NCI-H446 (cell line): ENCODE measurements at regions not wholly inside any gene's neighbourhood (a gene's known extent, or its start where the extent isn't known, plus 50 kb on each side); places are given as distances from the start of the nearest gene placed in this dataset.
"Not testable (repeated sequence)": the region's sequence is repeated elsewhere in the genome, so short reads cannot be mapped to it uniquely, and the experiment has no call there.

ENCODE experiments used
- DNase-seq, 2 experiments: peaks; one replicate each; lab custom pipeline; 2025; lab: John Stamatoyannopoulos, UW

DNA sequence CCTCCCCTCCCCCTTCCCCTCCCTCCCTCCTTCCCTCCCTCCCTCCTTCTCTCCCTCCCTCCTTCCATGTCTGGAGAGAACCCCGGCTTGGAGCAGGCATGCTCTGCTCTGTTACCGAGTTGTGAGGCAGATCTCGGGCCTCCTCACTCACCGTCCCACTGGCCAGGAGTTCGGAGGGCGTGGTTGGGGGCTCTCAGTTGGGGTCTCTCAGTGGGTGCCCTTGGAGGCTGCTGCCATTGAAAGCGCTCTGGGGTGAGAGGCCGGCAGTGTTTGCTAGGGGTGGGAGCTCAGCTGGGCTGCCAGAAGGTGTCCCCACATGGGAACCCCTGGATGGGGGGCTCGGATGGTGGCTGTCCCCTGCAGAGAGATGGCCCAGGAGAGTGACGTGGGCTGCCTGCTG lies 101.1 kb upstream of the LRPAP1 start:
- not testable (repeated sequence) for DNase-seq

DNA sequence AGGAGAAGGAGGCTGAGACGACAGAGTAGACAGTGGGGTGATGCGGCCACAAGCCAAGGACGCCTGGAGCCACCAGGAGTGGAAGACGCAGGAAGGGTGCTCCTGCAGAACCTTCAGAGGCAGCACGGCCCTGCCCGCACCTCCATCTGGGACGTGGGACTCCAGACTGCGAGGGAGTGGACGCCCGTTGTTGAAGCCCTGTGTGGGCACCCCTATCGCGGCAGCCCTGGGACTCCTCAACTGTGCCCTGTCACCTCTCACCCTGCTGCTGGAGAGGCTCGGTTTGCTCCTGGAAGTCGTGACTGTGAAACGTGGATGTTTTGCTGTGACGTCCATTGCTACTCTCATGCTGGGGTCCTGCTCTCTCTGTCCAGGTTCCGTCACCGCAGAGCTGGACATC lies 100.6 kb upstream of the LRPAP1 start:
- DNase-seq: not testable (repeated sequence)

DNA sequence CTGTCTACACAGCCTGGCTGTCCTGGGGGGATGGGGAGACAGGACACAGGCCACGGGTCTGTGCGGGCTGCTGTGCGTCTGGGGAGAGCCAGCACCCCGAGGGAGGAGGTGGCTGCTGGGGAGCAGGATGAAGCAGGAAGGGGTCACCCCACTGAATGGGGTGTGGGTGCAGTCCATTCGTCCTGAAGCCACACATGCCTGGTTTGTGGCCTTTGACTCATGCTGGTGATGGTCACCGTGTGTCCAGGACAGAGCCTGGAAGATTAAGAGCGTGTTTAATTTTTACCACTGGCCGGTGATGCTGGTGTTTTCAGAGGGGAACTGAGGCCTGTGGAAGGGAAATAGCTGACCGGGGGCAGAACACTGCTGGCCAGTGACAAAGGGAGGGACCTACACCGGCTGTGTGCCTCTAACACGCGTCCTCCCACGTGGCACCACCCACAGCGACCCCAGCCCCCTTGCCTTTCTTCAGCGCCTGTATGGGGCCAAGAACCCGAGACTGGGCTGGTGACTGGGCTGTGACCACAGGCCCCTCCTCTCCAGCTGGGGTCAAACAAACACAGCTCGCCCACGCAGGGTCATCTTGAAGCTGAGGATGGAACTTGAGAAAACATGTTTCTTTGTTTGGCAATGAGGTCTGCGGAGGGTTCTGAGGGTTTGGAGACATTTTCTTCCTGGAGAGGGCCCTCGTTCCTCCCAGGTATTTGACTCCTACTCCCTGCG lies 99.5 kb upstream of the LRPAP1 start:
- DNase-seq: not testable (repeated sequence)

DNA sequence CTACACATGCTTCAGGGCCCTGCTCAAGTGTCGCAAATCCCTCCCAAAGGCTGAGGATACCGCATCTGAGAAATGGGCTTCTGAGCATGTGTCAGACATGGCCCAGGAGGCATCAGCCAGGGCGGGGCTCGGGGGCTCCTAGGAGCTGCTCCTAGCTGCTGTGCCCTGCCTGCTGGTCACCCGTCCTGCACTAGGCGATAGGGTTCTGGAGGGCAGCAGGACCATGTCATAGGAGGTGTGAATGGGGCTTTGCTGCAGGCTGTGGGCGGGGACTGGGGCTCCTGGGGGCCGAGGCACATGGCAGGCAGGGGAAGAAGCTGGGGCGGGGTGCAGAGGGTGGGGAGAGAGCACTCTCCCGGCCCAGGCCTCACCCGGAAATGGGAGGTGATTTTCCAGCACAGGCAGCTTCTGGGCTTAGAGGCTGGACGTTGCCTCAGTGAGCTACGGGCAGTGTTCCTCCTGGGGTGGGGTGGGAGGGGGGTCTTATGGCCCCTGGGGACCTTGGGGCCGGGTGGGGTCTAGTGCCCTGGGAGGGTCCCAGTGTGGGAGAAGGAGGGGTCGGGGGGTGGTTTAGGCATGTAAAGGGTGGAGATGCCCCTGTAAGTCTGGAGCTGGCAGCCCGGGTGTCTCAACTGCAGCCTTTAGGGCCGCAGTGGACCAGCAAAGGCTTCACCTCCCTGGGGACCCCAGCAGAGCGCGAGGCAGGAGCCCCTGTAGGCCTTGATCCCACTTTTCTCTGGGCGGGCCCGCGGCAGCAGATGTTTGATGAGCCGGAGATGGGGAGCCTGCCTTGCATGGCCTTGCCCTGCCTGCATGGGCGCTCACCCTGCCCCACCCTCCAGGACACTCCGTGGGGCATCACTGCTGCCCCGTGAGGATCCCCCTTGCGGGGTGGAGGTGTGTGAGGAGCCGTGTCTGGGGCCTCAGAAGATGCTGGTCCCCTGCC lies 98.6 kb upstream of the LRPAP1 start:
- DNase-seq: no peak

DNA sequence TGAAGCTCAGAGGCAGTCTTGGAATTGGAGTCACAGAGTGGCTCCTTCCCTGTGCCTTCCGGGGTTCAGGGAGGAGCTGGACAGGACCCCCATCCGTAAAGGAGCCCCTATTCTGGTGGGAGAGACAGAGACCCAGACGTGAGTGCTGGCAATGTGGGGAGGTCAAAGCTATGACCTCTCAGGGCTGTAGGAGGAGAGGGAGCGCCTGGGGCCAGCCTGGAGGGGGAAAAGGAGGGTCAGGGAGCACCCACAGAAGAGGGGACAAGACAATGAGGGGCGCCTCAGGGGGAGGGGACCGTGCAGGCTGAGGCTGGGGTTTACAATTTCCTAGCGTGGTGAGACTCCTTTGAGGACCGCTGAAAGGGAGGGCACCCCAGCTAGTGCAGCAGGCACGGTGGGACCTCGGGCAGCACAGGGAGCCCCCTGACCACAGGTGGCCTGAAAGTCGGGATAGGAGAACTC lies 97.9 kb upstream of the LRPAP1 start:
- no peak for DNase-seq

DNA sequence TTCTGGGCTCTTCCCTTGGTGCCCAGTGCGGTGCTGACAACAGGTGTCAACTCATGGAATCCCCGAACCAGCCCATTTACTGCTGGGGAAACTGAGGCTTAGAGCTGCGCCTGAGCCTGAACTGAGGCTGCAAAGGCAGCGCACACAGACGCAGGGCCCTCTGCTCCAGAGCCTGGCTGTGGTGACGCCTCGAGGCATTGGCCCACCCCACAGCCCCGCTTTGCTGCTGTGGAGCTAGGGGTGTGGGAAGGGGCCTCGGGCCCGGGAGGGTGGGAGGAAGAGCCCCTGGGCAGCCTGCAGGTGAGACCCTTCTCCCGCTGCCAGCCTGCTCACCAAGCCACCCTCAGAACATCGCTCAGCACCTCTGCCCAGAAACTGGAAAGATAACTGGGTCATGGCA lies 97.4 kb upstream of the LRPAP1 start:
- no peak for DNase-seq

DNA sequence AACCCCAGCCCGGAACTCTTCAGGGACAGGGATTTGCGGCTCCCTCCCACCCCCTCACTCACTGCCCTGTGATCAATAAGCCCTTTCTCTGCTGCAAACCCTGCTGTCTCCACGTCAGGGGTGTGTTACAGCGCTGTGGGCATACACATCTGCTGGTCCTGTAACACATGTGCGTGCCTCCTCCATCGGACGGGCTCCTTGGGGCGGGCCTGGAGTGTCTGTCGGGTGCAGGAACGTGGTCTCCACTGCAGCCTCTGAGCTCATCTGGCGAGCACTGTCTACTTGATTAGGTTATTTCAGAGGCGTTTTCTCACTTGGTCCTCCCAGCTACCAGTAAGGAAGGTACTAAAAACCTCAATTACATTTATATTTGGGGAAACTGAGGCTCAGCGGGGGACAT lies 97.0 kb upstream of the LRPAP1 start:
- not testable (repeated sequence) for DNase-seq

DNA sequence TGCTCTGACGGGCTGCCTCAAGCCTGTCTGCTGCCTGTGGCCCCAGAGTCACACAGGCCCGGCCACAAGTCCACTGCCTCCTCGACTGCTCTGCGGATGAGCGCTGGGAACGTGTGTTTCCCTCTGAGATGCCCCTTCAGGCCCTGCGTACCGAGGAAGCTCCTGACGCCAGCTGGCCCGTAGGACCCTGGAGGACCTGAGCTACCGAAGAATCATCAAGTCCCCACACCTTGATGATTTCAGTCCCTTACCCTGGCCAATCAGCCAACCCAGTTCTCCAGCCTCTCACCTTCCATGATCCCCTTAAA lies 96.6 kb upstream of the LRPAP1 start:
- no peak for DNase-seq

DNA sequence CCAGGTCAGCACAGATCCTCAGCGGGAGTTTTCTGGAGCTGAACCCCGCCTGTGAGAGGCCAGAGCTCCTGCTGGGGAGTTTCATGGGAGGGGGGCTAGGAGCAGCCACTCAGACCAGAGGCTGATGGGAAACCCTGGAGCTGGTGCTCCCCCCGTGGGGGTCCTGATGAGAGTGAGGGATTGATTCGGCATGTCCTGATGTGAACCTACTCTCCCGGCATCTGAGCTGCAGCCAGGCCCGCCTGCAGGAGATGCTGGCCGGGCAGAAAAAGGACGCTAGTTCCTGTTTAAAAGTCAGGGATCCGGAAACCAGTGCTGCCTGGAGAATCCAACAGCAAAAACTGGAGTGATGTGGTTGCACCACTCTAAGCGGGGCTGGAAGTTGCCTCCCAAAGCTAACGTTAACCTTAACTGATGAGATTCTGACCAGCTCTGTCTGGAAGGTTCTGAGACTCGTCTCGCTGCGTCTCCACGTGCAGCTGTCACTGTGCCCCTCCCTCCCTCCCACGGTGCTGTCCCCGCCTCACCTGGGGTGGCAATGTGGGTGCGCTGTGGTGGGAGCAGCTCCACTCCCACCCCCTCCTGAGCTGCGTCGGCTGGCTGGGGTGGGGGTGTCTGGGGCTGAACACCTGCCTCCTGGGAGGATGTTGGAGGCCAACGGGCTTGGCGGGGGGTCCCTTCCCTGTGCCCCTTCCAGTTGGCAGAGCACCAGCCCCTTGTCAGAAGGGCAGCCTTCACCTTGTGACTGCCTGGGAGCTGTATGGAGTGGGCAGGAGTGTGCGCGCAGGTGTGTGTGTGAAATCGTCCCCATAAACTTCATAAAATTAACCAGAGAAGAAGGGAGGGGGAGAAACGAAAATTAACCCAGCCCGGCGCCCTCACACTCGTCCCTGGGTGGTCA lies 96.0 kb upstream of the LRPAP1 start:
- not testable (repeated sequence) for DNase-seq

DNA sequence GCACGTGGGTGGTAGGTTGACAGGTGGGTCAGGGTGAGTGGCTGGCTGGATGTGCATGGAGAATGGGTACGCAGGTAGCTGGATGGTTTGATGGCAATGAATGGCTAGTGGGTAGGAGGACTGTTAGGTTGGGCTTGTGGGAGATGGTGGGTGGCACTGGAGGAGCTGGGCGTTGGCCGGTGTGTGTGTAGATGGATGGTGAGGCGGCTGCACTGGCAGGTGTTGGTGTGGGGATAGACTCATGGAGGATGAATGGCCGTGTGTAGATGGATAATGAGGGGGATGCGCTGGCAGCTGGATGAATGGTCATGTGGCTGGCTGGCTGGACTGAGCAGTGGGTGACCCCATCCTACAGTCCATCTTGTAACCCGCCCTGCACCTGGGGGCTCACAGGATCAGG lies 95.2 kb upstream of the LRPAP1 start:
- DNase-seq: not testable (repeated sequence)

DNA sequence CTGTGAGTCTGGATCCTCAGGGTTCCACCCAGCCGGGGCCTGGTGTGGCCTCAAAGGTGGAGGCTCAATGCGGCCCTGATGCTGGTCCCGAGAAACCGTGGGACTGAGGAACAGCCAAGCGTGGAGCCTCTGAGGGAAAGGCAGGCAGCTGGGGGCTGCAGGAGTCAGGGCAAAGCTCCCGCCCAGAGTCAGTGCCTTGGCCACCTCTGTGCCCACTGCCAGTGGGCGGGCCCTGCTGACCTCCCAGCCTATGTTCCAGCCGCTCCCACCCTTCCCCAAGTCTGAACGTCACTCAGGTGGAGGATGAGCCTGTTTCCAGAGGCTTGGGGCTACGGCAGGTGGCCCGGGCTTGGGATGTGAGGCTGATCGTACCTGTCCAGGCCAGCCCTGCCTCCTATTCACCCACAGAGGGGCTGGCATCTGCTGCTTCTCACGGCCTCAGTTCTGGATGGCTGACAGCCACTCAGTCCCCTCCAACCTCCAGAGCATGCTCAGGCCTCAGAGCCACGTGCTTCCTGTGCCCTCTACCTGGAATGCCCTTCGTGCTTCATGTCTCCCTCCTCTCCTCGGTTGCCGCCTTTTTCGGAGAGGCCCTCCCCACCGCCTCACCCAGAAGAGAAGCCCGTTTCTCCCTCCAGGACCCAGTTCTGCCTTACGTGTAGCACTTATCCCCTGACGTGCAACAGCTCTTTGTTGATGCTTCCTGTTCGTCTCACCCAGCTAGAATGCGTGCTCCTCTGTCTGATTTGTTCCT lies 94.1 kb upstream of the LRPAP1 start:
- DNase-seq: not testable (repeated sequence)

DNA sequence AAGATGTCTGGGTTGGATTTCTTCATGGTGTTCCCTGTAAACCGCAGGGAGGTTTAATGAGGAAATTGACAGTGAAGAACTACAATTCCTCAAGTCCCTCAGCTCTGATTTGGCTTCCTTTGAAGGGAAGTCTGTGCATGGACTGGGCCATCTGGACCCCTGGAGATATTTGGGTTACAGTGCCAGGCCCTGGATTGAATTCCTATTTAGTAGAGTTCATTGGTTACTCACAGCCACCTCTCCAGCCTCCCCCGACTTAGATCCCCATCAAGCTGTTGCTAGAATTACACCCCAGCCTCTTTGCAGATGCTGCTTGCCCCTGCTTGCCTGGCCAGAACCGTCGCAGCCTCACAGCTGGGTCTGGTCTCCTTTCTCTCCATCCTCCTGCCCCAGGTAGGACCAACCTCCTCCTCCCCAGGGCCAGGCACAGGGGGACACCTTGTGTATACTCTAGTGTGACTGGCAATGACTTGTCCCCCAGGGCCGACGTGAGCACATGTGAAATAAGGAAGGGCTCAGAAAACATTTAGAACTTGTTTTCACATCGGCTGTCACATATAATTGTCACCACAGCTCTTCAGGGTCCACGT lies 93.2 kb upstream of the LRPAP1 start:
- not testable (repeated sequence) for DNase-seq

DNA sequence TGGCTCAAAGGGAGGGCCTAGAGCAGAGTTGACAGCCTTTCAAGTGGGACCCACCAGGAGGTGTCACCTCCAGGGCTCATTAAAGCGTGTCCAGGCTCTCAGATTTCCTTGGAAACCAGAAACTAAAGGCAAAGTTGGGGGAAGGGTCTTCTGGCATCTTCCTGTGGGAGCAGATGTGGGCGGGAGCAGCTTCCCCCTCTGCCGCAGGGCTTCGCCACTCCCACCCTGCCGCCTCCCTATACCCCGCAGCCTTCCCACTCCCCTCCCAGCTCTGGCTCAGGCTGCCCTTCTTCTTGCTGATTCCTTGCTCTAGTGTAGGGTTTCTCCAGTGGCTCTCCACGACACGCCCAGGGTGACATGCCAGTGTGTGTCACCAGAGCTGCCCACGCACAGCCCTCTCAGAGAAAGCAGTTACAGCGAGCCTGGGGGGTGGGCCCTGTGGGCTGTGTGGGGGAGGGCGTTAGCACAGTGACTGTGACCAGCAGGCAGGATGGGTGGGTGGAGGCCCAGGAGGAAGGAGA lies 91.6 kb upstream of the LRPAP1 start:
- not testable (repeated sequence) for DNase-seq

DNA sequence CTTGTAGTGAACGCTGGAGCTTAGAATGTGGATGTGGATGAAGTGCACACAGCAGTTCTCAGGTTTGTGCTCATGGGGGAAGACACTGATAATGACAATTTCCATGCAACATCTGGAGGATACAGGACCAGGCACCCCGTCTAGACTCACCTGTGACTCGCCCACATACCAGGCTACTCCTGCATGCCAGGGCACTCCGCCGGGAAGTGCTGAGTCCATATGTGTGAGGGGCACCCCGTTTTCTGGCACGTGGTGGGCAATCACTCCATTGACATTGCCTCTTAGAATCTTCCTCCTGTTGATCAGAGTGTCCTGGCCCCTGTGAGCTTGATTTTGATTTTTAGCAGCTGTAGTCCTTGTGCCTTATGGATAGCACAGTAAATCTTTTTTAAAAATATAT lies 90.9 kb upstream of the LRPAP1 start:
- no peak for DNase-seq

DNA sequence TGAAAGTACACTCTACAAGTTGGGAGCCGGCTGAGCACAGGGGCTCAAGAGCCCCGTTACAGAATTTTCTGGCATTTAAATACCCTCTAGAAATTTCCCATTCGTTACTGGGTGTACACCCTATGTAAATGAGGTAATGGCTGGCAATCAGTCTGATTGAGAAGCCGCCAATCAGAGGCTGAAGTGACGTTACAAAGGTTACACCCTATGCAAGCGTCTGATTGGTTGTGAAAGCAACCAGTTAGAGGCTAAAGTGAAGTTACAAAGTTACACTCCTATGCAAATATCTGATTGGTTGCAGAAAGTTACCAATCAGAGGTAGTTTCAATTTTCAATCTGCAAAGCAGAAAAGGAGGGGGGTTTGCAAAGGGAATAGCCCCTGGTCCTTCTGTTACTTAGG lies 88.1 kb upstream of the LRPAP1 start:
- DNase-seq: not testable (repeated sequence)

DNA sequence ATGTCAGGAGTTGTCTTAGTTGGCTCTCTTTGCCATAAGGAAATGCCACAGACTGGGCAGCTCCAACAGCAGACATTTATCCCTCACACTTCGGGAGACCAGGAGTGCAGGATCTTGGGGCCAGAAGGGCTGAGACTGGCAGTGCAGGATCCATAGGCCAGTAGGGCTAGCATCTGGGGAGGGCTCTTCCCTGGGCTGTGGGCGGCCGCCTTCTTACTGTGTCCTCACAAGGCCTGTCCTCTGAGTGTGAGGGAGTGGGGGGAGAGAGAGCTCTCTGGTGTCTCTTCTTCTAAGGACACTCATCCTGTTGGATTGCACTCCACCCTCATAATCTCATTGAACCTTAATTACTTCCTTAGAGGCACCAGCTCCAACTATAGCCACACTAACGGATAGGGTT lies 87.5 kb upstream of the LRPAP1 start:
- DNase-seq: not testable (repeated sequence)

DNA sequence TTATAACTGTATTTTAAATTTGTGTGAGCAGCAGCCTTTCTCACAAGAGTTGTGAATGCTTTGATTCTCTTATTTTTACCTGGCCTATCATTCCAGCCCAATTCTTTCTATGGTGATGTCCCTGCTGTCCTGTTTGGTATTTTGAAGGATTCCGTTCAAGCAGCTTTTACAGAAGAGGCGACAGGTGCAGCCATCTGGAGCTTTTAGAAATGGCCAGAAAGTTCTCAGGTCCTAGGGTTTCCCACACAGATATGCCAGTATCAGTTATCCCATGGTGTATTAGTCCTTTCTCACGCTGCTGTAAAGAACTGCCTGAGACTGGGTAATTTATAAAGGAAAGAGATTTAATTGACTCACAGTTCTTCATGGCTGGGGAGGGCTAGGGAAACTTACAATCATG lies 86.1 kb upstream of the LRPAP1 start:
- DNase-seq: not testable (repeated sequence)

DNA sequence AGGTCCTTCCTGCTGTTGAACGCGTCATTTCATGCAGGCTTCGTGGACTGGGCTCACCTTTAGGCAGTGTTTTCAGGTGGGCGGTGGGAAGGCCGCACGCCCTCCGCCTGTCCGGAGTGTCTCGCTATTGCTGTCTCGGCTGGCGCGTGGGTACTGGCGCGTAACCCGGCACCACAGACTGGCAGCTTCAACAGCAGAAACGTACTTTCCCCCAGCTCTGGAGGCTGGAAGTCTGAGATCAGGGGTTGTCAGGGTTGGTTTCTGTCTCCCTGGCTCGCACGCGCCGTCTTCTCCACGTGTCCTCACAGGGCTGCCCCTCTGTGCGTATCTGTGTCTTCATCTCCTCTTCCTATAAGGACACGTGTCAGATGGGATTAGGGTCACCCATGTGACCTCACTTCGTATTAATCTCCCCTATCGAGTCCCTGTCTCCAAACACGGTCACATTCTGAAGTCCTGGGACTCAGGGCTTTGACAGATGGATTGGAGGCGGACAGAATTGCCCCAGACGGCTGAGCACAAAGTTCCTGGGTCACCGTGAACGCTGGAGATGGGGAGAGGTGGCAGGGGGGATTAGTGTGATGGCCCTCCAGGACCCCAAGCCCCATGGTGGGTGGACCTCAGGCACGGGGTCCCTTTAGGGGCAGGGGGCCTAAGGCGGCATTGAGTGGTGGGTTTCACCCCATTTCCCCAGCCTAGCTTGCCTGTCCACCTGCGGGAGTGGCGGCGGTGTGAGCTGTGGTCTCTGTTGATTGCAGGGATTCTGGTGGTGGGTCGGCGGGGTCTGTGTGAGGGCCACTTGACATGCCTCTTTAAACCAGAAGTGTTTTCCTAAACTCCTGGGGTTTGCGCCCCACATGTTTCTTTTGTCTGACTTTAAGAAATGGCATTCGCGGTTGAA lies 83.4 kb upstream of the LRPAP1 start:
- no peak for DNase-seq

DNA sequence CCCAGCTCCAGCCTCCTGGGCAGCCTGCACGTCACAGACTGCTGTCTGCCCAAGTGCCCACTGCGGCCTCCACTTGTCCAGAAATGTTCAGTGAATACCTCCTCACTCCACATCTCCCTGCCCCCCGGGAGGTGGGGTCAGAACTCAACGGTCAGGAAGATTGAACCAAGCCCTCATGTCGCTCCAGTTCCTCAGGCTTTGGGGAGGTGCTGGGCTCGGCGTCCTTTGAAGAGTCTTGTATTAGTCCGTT lies 82.4 kb upstream of the LRPAP1 start:
- no peak for DNase-seq
